GM21529 (cell line): ENCODE measurements at regions not wholly inside any gene's neighbourhood (a gene's known extent, or its start where the extent isn't known, plus 50 kb on each side); places are given as distances from the start of the nearest gene placed in this dataset.
"Not testable (repeated sequence)": the region's sequence is repeated elsewhere in the genome, so short reads cannot be mapped to it uniquely, and the experiment has no call there.

Experiments
- ATAC-seq: cut with Tn5 transposase; IDR thresholded peaks from one replicate; pipeline ENCODE4 v1.9.1; 2021; ENCODE audit not compliant: unreplicated experiment

DNA sequence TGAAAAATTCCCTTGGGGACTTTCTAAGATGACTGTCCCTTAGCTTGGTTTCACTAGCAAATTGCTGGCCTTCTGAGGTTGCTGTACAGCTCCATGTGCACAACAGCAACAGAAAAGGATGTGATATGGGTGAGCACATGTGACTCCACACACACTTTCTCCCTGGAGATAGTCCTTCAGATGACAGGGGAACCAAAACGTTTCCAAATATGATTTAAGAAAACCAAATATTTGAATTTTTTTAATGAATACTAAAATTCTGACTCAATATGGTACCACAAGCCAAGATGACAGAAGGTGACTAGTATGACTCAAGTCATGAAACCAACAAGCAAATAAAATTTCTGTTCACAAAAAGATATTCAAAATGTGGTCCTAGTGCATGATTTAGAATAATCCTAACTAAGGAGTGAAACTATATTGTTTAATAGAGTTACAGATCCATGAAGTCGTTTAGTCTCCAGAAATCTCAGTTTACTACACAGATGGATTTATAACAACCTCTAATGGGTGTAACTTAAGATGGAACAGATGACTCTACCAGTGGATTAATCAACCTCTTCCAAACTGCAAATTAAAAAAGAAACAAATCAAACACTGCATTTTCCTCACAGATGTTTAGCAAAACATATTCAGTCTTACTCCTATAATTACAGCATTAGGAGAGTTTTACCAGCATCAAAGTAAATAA is 144.8 kb upstream of the PIK3R1 start:
- peak; percentile 93 for ATAC-seq

DNA sequence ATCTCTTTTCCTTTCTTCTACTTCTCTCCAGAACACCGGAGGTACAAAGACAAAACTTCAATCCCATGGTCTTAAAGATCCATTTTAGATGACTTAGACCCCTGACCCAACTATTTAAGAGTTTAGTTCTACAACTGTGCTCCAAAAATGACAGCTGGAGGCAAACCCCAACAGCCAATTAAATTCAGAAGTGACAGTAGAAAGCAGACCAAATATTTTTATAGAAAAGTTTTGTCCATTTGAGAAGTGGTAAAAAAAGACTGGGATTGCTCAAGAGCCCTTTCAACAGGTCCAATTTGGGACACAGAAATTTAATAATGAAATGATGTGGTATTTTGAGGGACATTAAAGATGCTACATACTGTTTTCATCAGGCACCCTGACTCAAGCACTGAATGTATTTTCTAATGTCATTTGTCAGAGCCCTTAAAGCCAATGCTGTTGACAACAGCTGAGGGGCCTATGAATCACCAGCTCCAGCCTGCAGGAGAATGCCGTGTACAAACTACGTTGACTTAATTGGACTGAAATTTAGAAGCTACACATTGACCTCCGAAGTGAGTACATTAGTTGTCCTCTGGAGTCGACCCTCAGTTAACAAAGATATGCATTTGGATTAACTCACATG is 147.5 kb upstream of the PIK3R1 start:
- no peak for ATAC-seq

- ATAC-seq = no peak
Measured at GRCh38 chr5:68067291-68067690, 148.3 kb upstream of the PIK3R1 start.

GRCh38 chr5:68066277-68066955 is 149.1 kb upstream of the PIK3R1 start:
- no peak for ATAC-seq

DNA sequence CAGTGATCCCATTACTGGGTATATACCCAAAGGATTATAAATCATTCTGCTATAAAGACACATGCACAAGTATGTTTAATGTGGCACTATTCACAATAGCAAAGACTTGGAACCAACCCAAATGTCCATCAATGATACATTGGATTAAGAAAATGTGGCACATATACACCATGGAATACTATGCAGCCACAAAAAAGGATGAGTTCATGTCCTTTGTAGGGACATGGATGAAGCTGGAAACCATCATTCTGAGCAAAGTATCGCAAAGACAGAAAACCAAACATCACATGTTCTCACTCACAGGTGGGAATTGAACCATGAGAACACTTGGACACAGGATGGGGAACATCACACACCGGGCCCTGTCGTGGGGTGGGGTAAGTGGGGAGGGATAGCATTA is 150.2 kb upstream of the PIK3R1 start:
- not testable (repeated sequence) for ATAC-seq

- ATAC-seq = no peak
Measured at GRCh38 chr5:68060382-68060781, 155.2 kb upstream of the PIK3R1 start.

DNA sequence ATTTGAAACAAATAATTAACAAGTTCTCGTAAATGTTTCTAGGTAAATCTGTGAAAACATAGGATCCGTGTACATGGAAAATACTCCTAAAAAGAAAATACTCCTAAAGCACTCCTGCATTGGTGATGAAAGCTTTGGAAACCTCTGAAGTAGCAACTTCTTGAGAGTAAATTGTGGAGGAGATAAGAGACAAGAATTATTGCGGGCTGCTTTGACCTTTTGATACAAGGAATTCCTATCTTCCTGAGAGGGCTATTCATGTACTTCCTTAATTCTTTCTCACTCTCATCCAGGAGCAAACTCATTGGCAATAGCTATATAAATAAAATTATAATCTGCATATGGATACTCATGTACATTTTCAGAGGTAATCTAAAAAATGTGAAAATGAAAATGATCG is 158.4 kb upstream of the PIK3R1 start:
- ATAC-seq = no peak

DNA sequence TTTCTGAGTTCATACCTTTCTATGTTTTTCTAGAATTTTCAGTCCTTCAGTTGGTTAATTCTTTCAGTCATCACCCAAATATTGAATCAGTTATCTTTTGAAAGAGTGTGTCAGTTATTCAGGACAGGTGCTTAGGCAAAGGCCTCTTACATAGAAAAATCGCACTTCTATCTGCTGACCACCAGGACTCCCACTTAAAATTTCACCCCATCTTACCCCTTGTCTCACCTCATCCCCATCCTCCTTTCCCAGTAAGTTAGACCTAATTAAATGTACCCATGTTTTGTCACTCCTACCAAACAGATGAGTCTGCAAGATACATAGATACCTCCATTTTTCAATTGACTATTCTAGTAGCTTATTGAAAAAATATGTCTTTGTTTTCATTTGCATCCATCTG is 159.9 kb upstream of the PIK3R1 start:
- ATAC-seq = no peak

GRCh38 chr5:68054638-68055037 is 160.9 kb upstream of the PIK3R1 start:
- no peak for ATAC-seq

GRCh38 chr5:68053202-68053601 is 162.4 kb upstream of the PIK3R1 start:
- ATAC-seq = no peak

DNA sequence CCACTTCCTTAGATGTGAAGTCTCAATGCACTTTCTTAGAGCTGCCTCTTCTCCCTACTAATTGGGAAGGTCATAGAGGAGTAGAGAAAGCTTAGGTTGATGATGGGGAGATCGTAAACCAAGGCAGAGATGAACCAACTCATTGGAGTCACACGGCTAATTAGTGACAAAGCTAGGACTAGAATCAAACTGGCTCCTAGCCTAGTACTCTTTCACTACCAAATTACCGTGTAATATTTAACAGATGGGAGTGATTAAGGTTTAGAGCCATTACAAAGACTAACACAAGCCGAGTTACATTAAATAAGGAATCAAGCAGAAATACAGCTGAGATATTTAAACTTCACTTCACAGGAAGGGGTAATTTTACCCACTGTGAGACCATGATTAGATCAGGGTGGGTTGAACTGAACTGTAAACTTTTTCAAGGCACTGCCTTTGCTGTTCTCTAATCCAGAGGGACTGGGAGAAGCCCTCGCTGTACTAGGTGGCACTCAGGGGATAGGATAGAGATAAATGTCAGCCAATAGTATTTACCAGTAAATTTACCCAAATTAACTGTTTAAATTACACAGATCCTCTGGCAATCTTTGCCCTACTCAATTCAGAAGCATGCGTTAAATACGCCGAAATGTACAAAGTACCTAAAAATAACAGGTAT is 166.4 kb upstream of the PIK3R1 start:
- ATAC-seq = no peak

- ATAC-seq = no peak
Measured at GRCh38 chr5:68048516-68048915, 167.0 kb upstream of the PIK3R1 start.

GRCh38 chr5:68048054-68048453 is 167.5 kb upstream of the PIK3R1 start:
- ATAC-seq = not testable (repeated sequence)

DNA sequence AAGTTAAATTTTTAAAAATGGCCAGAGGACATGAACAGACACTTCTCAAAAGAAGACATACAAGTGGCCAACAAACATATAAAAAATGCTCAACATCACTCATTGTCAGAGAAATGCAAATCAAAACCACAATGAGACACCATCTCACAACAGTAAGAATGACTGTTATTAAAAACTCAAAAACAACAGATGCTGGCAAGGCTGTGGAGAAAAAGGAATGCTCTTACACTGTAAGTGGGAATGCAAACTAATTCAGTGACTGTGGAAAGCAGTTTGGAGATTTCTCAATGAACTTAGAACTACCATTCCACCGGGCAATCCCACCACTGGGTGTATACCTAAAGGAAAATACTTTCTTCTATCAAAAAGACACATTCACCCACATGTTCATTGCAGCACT is 168.5 kb upstream of the PIK3R1 start:
- no peak for ATAC-seq

- no peak for ATAC-seq
Measured at GRCh38 chr5:68046445-68046844, 169.1 kb upstream of the PIK3R1 start.

- peak; percentile 91 for ATAC-seq
Measured at GRCh38 chr5:68041293-68041692, 174.3 kb upstream of the PIK3R1 start.

- no peak for ATAC-seq
Measured at GRCh38 chr5:68037546-68037945, 178.0 kb upstream of the PIK3R1 start.

DNA sequence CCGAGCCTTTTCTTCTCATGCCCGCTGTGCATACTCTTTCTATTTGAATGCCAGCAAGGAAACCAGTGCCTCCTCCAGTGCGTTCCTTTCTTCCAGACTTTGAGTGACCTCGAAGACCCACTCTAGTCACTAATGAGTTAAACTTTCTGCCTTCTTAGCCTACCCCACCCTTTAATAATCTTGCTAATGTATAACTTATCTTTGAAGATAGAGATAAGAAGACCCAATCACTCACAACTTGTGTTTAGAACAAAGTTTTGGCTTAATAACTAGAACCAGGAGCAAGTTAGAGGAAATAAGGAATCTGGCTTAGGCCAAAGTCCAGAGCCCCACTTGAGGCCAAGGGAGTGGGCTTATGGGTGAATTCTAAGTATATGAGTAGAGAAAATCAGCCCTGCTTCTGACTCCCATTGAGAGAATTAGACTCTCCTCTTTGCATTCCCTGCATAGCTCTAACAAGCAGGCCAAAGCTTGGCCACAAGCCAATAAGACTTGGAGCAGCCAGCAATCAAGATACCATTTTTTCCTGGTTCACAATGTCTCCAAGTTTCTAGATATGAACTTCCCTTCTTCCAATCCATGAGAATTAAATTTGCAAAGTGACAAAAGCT is 181.5 kb upstream of the PIK3R1 start:
- ATAC-seq = no peak

DNA sequence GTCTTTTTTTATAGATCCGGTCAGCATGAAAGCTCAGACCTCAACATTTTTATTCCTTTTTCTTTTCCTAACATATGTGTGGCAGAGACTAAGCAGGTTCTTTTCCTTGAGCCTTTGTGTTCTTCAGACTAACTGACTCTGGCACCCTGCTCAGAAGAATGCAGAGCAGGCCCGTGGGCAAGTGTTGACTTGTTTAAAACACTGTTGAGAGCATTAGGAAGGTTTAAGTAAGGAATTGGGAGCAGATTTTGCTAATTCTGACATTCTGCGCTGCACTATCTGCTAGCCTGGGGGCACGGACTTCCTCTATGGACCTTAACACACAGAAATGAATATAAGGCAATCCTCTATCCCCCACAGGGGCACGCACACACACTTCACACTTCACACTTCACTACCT is 182.5 kb upstream of the PIK3R1 start:
- ATAC-seq = no peak

DNA sequence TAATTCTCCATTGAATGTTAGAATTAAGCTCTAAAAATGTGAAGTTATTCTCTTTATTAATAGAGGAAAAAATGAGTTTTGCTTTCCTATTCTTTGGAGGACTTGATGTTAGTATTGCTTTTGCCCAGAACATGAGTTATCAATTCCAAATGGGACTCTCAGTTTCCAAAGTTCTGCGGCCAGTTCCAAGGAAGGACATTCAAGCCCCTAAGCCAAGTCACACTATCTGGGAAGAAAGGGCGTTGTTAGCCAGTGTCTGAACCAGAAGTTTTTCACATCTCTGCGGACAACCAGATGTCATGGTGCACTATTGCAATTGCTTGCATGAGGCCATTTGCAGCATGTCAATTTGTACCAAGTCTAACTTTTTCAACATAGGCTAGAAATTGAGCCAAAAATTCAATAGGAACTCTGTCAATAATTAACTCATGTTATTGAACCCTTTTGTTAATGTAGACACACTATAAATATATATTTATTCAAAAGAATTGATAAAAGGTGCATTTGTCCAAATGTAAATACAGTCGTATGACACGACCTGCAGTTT is 183.3 kb upstream of the PIK3R1 start:
- ATAC-seq = no peak

- no peak for ATAC-seq
Measured at GRCh38 chr5:68028131-68028727, 187.3 kb upstream of the PIK3R1 start.
